ENCODE measurements at regions not wholly inside any gene's neighbourhood (a gene's known extent, or its start where the extent isn't known, plus 50 kb on each side); places are given as distances from the start of the nearest gene placed in this dataset.

DNA sequence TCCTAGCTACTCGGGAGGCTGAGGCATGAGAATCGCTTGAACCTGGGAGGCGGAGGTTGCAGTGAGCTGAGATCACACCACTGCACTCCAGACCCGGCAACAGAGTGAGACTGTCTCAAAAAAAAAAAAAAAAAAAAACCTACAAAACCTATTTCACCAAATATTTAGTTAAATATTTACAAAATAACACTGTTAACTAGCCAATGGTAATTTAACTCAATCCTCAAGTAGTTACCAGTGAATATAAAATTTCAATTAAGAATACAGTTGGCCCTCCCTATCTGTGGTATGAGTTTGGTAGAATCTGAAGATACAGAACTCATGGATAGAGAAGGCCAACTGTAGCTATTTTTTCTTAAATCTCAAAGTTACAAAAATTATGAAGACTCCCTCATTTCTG lies 247.4 kb downstream of the SOX9 start:
- DNase-seq (ENCODE audit: low read depth in 1 of 2, low spot score in 2 of 2): no peak
- Histone ChIP-seq H3K4me1 (replicated peaks) (peaks cover 35% of the 10 kb centered on the region), H3K9me3 (replicated peaks) (no peaks in the 10 kb centered on the region), H3K27ac (no peak overlapping the region), H3K27me3 (replicated peaks) (no peaks in the 10 kb centered on the region), H3K4me3 (no peak overlapping the region), H3K36me3 (no peaks in the 10 kb centered on the region)

DNA sequence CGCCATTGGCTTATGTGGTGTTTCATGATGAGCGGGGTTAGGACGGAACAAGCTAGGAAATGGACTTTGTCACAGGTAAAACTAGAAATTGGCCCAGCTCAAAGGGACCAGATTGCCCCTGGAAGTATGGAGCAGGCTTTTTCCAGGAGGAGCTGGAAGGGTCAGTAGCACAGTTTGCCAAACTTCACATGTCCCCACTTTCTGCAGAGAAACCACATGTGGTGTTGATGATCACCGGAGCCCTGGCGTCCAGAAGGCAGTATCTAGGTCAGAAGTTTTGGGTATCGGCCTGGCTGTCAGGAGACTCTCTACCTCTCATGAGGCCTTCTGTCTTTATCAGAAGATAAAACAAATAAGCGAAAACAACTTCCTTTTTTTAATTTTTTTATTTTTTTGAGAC lies 248.5 kb downstream of the SOX9 start:
- Histone ChIP-seq H3K4me3 (no peak overlapping the region), H3K27ac (no peak overlapping the region), H3K4me1 (replicated peaks) (peaks cover 38% of the 10 kb centered on the region), H3K9me3 (replicated peaks) (no peaks in the 10 kb centered on the region), H3K27me3 (replicated peaks) (no peaks in the 10 kb centered on the region), H3K36me3 (no peaks in the 10 kb centered on the region)
- DNase-seq (ENCODE audit: low read depth in 1 of 2, low spot score in 2 of 2): no peak

DNA sequence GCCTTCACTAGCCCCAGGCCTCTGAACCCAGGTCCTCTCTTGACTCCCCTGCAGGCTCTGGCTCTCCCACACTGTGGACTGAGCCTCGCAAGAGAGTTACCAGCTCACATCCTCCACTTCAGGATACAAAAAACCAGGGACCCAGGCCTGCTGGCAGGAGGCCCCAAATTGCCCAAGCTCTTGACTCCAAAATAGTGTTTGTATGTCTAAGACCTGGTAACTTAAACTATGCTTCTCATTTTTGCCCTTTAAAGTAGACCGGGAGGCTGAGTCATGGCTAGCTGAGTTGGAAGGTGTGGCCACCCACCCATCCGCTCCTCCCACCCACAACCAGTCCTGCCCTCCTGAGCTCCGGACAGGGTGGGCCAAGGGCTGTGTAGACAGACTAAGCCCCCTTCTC lies 250.0 kb downstream of the SOX9 start:
- Histone ChIP-seq H3K27ac (no peak overlapping the region), H3K36me3 (no peaks in the 10 kb centered on the region), H3K4me3 (no peak overlapping the region), H3K4me1 (replicated peaks) (peaks cover 41% of the 10 kb centered on the region), H3K9me3 (replicated peaks) (no peaks in the 10 kb centered on the region), H3K27me3 (replicated peaks) (no peaks in the 10 kb centered on the region)
- DNase-seq (ENCODE audit: low read depth in 1 of 2, low spot score in 2 of 2): peak; percentile 81 to 85

DNA sequence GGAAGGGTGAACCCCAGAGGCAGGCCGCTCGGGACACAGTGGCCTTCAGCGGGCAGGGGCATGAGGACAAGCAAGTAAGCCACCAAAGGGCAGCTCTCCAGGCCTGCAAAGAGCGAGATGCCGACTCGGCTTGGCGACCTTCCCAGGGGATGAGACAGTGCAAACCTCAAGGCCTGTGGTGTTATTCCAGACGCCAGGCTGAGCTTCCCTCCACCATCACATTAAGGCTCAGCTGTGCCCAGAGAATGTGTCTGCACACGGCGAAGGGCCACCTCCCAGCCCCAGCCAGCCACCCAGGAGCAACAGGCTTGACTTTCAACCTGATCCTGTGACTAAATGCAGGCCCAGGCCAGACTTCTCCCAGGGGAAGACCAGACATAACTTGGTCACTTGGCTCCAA lies 251.4 kb downstream of the SOX9 start:
- Histone ChIP-seq H3K36me3 (no peaks in the 10 kb centered on the region), H3K4me1 (replicated peaks) (peaks cover 41% of the 10 kb centered on the region), H3K4me3 (no peak overlapping the region), H3K9me3 (replicated peaks) (no peaks in the 10 kb centered on the region), H3K27ac (no peak overlapping the region), H3K27me3 (replicated peaks) (no peaks in the 10 kb centered on the region)
- DNase-seq (ENCODE audit: low read depth in 1 of 2, low spot score in 2 of 2): peak in 1 of 2 experiments; percentile 71

DNA sequence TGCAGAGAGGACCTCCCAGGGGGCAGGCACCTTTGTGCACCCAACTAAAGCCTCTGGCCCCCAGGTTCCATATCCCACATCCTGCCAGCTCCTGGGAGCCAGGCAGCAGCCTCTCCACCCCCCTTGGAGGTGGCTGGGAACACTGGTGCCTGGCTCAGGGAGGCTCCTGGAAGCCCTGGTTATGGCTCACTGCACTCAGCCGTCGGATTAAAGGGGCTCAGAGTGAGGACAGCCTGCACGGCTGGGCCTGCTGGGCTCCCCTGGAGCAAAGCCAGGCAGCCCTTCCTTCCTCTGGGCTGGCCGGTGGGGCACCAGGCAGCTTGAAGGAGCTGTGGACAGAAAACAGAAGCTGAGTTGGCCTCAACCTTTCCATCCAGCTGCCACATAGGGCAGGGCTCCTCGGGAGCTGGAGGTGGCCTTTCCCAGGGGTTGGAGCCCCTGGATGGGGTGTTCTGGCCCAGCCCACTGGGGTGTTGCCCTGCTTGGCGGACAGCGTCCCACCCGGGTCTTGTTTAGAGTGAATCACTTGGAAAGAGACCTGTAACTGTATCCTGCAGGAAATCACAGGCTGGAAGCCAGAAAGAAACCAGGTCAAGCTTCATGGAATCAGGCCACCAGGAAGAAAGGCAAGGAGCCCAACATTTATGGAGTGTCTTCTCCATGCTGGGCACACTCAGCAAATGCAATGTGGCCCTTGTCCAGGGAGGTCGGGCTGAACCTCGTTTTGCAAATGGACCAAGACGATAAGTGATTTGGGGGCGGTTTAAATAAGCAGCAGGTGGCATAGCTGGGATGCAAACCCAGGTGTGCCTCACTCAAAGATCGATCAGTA lies 253.3 kb downstream of the SOX9 start:
- Histone ChIP-seq H3K27me3 (replicated peaks) (no peaks in the 10 kb centered on the region), H3K36me3 (no peaks in the 10 kb centered on the region), H3K4me3 (no peak overlapping the region), H3K27ac (no peak overlapping the region), H3K4me1 (replicated peaks) (peaks cover 41% of the 10 kb centered on the region), H3K9me3 (replicated peaks) (no peaks in the 10 kb centered on the region)
- DNase-seq (ENCODE audit: low read depth in 1 of 2, low spot score in 2 of 2): no peak

DNA sequence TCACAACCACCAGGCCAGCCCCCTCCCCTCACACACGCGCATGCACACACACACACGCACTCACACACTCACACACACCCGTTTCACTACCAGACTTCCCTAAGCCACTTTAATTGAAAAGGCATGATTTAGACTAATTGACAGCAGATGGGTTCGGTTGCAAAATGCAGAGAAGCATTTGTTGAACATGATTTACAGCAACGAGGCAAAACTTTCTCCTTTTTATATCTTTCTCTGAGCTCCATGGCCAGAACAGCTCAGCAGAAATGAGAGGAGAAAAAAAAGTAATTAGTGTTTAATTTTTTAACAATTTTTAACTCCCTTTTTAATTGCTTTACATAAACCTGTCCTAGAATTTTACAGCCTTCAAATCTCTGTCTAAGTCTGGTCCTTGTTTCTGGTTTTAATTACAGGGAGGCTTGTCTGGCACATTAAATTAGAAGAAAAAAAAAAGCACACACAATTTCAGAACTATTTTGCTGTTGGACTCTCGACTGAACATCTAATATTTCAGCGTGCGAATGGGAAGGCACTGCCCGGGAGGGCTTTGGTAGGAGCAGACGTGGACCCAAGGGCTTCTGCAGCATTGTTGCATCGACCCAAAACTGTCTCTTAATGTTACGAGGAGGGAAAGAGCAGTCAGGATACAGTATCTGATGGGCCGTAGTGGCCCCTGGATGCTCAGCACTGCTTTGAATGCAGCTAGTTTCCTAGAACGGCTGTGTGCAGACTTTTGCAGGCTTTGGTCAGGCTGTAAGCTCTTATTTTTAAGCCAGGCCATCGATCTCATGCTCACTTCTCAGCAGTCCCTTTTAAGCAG lies 255.9 kb downstream of the SOX9 start:
- Histone ChIP-seq H3K9me3 (replicated peaks) (no peaks in the 10 kb centered on the region), H3K36me3 (no peaks in the 10 kb centered on the region), H3K4me3 (no peak overlapping the region), H3K27ac (no peak overlapping the region), H3K4me1 (replicated peaks) (peaks cover 25% of the 10 kb centered on the region), H3K27me3 (replicated peaks) (no peaks in the 10 kb centered on the region)
- no peak for DNase-seq (ENCODE audit: low read depth in 1 of 2, low spot score in 2 of 2)

DNA sequence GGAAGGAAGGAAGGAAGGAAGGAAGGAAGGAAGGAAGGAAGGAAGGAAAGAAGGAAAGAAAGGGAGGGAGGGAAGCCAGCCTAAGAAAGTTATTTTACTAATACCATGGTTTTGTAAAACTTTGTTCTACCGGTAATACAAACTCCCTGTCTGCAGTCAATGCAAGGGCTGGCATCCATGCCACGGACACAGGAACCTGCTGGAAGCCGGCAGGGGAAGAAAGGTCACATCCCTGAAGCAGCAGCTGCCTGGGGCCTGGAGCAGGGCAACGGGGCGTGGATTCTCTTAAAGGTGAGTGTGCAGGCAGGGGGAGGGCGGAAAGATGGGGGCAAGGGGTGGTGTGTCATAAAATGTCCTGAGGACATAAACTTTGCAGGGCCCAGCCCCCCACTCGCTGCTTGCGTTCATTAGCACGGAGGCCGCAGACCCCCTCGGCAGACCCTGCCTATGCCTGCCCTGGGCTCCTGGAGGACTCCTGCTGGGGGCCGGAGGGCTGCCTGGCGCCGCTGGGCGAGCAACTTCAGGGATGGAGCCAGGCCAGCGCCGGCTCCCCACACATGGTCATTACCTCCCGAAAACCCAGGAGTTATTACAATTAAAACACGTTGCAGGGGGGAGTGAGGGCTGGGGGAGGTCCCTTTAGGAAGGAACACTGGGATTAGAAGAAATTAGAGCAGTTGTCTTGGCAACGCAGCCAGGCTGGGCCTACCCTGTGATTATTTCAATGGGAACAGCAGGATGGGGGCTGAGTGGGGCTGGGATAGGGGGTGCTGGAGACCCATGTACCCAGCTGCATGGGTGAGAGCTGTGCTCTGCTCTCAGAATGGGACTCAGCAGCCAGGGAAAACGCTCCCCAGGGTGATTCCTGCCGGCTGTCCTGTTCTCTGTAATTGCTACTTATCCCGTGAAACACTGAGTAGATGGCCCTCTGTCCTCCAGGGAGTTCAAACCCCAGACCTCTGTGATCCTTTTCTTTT lies 257.9 kb downstream of the SOX9 start:
- Histone ChIP-seq H3K27ac (no peak overlapping the region), H3K4me1 (replicated peaks) (peaks cover 30% of the 10 kb centered on the region)

DNA sequence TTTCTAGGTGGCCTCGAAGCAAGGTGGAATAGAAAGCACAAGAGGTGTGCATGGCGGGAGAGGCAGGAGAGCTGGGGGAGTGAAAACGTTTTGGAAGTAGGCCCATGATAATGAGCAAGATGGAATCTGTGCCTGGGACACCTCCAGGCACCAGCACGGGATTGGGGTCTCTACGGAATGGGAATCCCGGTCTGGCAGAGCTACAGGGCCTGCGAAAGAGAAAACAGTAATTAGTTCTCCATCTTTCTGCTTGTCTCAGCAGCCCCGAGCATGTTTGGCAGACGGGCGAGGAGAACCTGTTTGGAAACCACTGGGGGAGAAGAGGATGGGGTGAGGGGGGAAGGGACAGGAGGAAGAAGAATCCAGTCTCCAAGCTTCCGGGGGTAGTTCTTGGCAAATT lies 258.7 kb downstream of the SOX9 start:
- Histone ChIP-seq H3K36me3 (no peaks in the 10 kb centered on the region), H3K27ac (no peak overlapping the region), H3K27me3 (replicated peaks) (no peaks in the 10 kb centered on the region), H3K4me1 (replicated peaks) (peaks cover 25% of the 10 kb centered on the region), H3K9me3 (replicated peaks) (no peaks in the 10 kb centered on the region), H3K4me3 (no peak overlapping the region)
- DNase-seq (ENCODE audit: low read depth in 1 of 2, low spot score in 2 of 2): no peak

More for the DNA sequence above, 257.9 kb downstream of the SOX9 start:
- Histone ChIP-seq H3K4me3 (no peak overlapping the region), H3K27me3 (replicated peaks) (no peaks in the 10 kb centered on the region), H3K36me3 (no peaks in the 10 kb centered on the region), H3K9me3 (replicated peaks) (no peaks in the 10 kb centered on the region)
- DNase-seq (ENCODE audit: low read depth in 1 of 2, low spot score in 2 of 2): no peak

DNA sequence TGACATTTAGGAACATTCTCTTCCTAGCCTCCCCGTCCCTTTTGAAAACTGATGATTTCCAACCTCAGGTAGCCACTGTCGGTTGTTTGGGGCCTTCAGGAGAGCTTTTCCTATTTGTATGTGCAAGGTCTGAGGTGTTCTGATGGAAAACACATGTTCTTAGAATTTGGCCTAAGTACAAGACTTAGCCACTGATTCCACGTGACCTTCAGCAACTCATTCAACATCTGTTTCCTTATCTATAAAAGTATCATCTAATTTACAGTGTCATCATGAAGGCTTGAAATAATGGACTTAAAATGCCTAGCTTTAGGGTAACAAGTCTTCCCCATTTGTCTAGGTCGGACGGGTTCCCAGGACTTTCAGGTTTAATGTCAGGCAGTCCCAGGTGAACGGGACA lies 259.3 kb downstream of the SOX9 start:
- Histone ChIP-seq H3K27me3 (replicated peaks) (no peaks in the 10 kb centered on the region), H3K4me1 (replicated peaks) (peaks cover 24% of the 10 kb centered on the region), H3K4me3 (no peak overlapping the region), H3K36me3 (no peaks in the 10 kb centered on the region), H3K27ac (no peak overlapping the region), H3K9me3 (replicated peaks) (no peaks in the 10 kb centered on the region)
- no peak for DNase-seq (ENCODE audit: low read depth in 1 of 2, low spot score in 2 of 2)

DNA sequence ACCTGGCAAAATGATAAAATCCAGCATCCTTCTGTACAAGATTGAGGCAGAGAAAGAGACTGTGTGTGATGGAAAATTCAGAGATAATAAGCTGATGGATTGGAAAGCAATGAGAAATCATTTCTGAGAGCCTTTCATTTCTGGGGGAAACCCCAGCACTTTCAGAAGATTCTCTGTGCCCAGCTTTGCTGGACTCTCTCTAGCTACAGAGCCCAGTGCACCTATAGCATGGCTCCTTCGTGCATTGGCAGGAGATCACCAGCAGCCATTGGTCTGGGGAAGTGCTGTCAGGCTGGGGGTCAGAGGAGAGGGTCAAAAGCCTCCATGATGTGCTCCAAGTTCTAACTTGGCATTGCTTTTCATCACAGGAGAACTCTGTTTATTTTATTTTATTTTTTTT lies 259.9 kb downstream of the SOX9 start:
- Histone ChIP-seq H3K27me3 (replicated peaks) (no peaks in the 10 kb centered on the region), H3K36me3 (no peaks in the 10 kb centered on the region), H3K4me3 (no peak overlapping the region), H3K4me1 (replicated peaks) (peaks cover 30% of the 10 kb centered on the region), H3K9me3 (replicated peaks) (no peaks in the 10 kb centered on the region), H3K27ac (no peak overlapping the region)
- DNase-seq (ENCODE audit: low read depth in 1 of 2, low spot score in 2 of 2): no peak

DNA sequence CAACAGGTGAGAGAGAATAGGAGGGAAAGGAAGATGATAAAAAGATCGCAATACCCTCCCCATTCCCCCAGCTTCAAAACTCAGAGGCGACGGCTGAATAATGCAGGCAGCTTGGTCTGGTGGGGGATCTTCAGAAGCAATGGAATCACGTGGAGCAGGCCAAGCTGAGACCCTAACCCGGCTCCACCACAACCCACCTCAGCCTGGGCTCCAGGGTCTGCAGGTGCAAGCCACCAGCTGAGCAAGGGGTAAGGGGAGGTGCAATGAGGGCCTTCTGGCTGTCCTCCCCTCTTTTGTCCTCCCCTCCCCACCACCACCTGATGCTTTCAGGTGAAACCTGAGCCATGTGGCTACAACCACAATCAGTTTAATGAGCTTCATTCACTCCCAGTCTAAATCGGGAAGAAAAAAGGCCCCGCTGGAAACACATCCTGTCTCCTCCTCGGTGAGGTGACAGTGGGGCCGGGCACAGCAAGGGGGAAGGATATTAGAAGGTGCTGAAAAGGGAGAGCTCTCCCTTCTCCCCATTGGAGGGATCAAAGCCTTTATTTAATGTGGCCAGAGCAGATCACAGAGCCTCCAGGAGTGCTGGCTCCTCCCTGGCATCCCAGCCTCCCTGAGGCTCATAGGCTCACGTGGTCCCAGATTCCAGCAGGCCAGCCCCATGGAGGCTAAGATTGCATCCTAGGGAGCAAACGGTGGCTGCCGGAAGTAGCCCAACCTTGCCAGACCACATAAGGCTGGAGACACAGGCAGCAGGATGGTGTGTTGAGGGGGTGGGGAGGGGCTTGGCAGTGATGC lies 261.0 kb downstream of the SOX9 start:
- peaks cover 40% of the 10 kb centered on the region for H3K4me1 ChIP-seq (replicated peaks)

DNA sequence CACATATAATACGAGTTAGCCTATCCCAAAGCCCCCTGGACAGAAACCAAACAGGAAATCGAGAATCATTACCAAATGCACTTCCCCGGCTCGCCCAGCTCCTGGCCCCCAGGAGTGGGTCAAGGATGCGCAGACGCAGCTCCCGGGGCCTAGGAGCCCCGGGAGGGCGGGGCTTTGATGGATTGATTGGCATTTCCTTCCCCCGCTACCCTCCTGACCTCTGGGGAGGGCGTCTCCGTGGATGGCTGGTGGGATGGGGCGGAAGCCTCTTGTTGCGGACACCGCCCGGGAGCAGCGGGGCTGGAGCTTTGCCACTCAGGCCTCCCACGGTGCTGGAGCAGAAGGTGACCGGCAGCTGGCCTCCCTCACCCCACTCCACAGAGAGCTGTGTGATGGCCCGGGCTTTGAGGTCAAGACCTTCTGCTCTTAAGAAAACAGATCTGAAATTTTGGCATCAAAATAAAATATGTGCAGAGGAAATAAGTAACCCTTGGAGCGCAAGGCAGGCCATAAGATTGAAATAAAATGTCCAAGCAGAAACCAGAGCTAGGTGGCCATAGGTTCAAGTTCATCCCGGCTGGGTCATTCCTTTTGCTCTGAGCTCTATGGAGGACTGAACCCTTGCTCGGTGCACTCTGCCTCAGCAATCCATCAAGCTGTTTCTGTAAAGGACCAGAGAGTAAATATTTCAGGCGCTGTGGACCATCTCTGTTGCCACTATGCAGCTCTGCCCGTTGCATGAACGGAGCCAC lies 262.3 kb downstream of the SOX9 start:
- Histone ChIP-seq H3K9me3 (replicated peaks) (no peaks in the 10 kb centered on the region), H3K4me1 (replicated peaks) (peaks cover 54% of the 10 kb centered on the region), H3K27ac (no peak overlapping the region), H3K27me3 (replicated peaks) (no peaks in the 10 kb centered on the region), H3K4me3 (no peak overlapping the region), H3K36me3 (no peaks in the 10 kb centered on the region)
- peak; percentile 77 to 86 for DNase-seq (ENCODE audit: low read depth in 1 of 2, low spot score in 2 of 2)

More for the DNA sequence above, 261.0 kb downstream of the SOX9 start:
- Histone ChIP-seq H3K36me3 (no peaks in the 10 kb centered on the region), H3K27me3 (replicated peaks) (no peaks in the 10 kb centered on the region), H3K27ac (no peak overlapping the region), H3K9me3 (replicated peaks) (no peaks in the 10 kb centered on the region), H3K4me3 (no peak overlapping the region)
- no peak for DNase-seq (ENCODE audit: low read depth in 1 of 2, low spot score in 2 of 2)

All from SJSA1 (cell line).